C4-2B (cell line): ENCODE measurements at regions not wholly inside any gene's neighbourhood (a gene's known extent, or its start where the extent isn't known, plus 50 kb on each side); places are given as distances from the start of the nearest gene placed in this dataset.

Experiments
- CTCF ChIP-seq: fragments of 450-650 bp; conservative IDR thresholded peaks from 2 replicates; pipeline ENCODE4 v1.5.1; 2017; ENCODE audit warnings: mild to moderate bottlenecking
- ZFX ChIP-seq: fragments of 450-650 bp; IDR thresholded peaks from 2 replicates; pipeline ENCODE4 v1.6.1; 2017

GRCh38 chr18:55968550-55968949 is 380.6 kb upstream of the TCF4 start:
- TF ChIP-seq CTCF: no peak
- TF ChIP-seq ZFX: no peak
